Ishikawa (cell line): ENCODE measurements at regions not wholly inside any gene's neighbourhood (a gene's known extent, or its start where the extent isn't known, plus 50 kb on each side); places are given as distances from the start of the nearest gene placed in this dataset.

ENCODE experiments used
- FOXM1 ChIP-seq: IDR thresholded peaks from 2 replicates; pipeline ENCODE4 v1.6.1; 2012; ENCODE audit warnings: low read depth, borderline replicate concordance
- RAD21 ChIP-seq: IDR thresholded peaks from 2 replicates; pipeline ENCODE4 v1.6.1; 2012; ENCODE audit warnings: low read depth
- USF1 ChIP-seq: IDR thresholded peaks from 2 replicates; pipeline ENCODE4 v1.6.1; 2012

GRCh38 chr2:147040298-147041120 lies 804.3 kb upstream of the ACVR2A start:
- TF ChIP-seq FOXM1, result no peak
- no peak for TF ChIP-seq USF1
- no peak for TF ChIP-seq RAD21
